Ishikawa (cell line): ENCODE measurements at regions not wholly inside any gene's neighbourhood (a gene's known extent, or its start where the extent isn't known, plus 50 kb on each side); places are given as distances from the start of the nearest gene placed in this dataset.

Experiments used
- CEBPB ChIP-seq: IDR thresholded peaks from 2 replicates; pipeline ENCODE4 v1.6.1; 2012
- CREB1 ChIP-seq: IDR thresholded peaks from 2 replicates; pipeline ENCODE4 v1.6.1; 2012; ENCODE audit warnings: low read depth
- EGR1 ChIP-seq: IDR thresholded peaks from 2 replicates; pipeline ENCODE4 v1.6.1; 2012
- EP300 ChIP-seq: IDR thresholded peaks from 2 replicates; pipeline ENCODE4 v1.6.1; 2012; ENCODE audit warnings: borderline replicate concordance
- FOXM1 ChIP-seq: IDR thresholded peaks from 2 replicates; pipeline ENCODE4 v1.6.1; 2012; ENCODE audit warnings: low read depth, borderline replicate concordance
- MAX ChIP-seq: IDR thresholded peaks from 2 replicates; pipeline ENCODE4 v1.6.1; 2012
- NFIC ChIP-seq: IDR thresholded peaks from 2 replicates; pipeline ENCODE4 v1.6.1; 2012
- RAD21 ChIP-seq: IDR thresholded peaks from 2 replicates; pipeline ENCODE4 v1.6.1; 2012; ENCODE audit warnings: low read depth
- REST ChIP-seq: IDR thresholded peaks from 2 replicates; pipeline ENCODE4 v1.6.1; 2012; ENCODE audit warnings: low read depth, mild to moderate bottlenecking
- TAF1 ChIP-seq: IDR thresholded peaks from 2 replicates; pipeline ENCODE4 v1.6.1; 2012; ENCODE audit warnings: low read depth, mild to moderate bottlenecking
- TCF12 ChIP-seq: IDR thresholded peaks from 2 replicates; pipeline ENCODE4 v1.6.1; 2012; ENCODE audit warnings: low read depth
- TEAD4 ChIP-seq: IDR thresholded peaks from 2 replicates; pipeline ENCODE4 v1.6.1; 2012
- USF1 ChIP-seq: IDR thresholded peaks from 2 replicates; pipeline ENCODE4 v1.6.1; 2012
- YY1 ChIP-seq: IDR thresholded peaks from 2 replicates; pipeline ENCODE4 v1.6.1; 2012; ENCODE audit warnings: low read depth
- ZBTB7A ChIP-seq: IDR thresholded peaks from 2 replicates; pipeline ENCODE4 v1.6.1; 2012; ENCODE audit warnings: low read depth

- no peak for TF ChIP-seq TCF12
- TF ChIP-seq MAX: no peak
- TF ChIP-seq TEAD4: no peak
- TF ChIP-seq TAF1: no peak
- TF ChIP-seq NFIC: no peak
- TF ChIP-seq EGR1: no peak
Observed at GRCh38 chr4:180695851-180696250, 1547.4 kb upstream of the TENM3 start.

GRCh38 chr4:180696460-180697092 is 1546.6 kb upstream of the TENM3 start:
- TF ChIP-seq REST: no peak
- TF ChIP-seq MAX: no peak
- TF ChIP-seq ZBTB7A: no peak
- no peak for TF ChIP-seq NFIC

- TF ChIP-seq TEAD4 (no peak), ZBTB7A (no peak), RAD21 (no peak), TAF1 (no peak), FOXM1 (no peak), REST (no peak)
Observed at GRCh38 chr4:180698550-180699195, 1544.5 kb upstream of the TENM3 start.

- TF ChIP-seq YY1: no peak
- no peak for TF ChIP-seq ZBTB7A
- TF ChIP-seq CEBPB: no peak
- TF ChIP-seq TAF1: no peak
- TF ChIP-seq NFIC: no peak
- TF ChIP-seq FOXM1: no peak
- TF ChIP-seq TCF12: no peak
- no peak for TF ChIP-seq RAD21
- no peak for TF ChIP-seq MAX
Observed at GRCh38 chr4:180706766-180707165, 1536.4 kb upstream of the TENM3 start.

- TF ChIP-seq TAF1 (no peak), EGR1 (no peak), YY1 (no peak), CEBPB (no peak), NFIC (no peak), CREB1 (no peak), EP300 (no peak)
Observed at GRCh38 chr4:180710628-180711337, 1532.4 kb upstream of the TENM3 start.

- TF ChIP-seq EGR1 (no peak), ZBTB7A (no peak), TAF1 (no peak), USF1 (no peak), CREB1 (no peak), MAX (no peak), RAD21 (no peak)
Observed at GRCh38 chr4:180717451-180718033, 1525.7 kb upstream of the TENM3 start.
